Parathyroid adenoma (tissue), 2 donors: ENCODE measurements at regions not wholly inside any gene's neighbourhood (a gene's known extent, or its start where the extent isn't known, plus 50 kb on each side); places are given as distances from the start of the nearest gene placed in this dataset.
A peak's percentile ranks its signal among the peaks of the same experiment; 100 is the strongest.

Source experiments
- H2AFZ ChIP-seq: fragments of 300-600 bp; sonication (generic); one replicate; pipeline ENCODE4 v1.7.0; 2017; ENCODE audit warnings: antibody characterized with exemption, mild to moderate bottlenecking
- H3K27ac ChIP-seq: fragments of 300-600 bp; sonication (generic); one replicate; pipeline ENCODE4 v1.7.0; 2017
- H3K27me3 ChIP-seq: fragments of 300-600 bp; sonication (generic); one replicate; pipeline ENCODE4 v1.7.0; 2017; ENCODE audit warnings: low read length; ENCODE audit not compliant: control insufficient read depth, insufficient read depth
- H3K36me3 ChIP-seq: fragments of 300-600 bp; sonication (generic); one replicate; pipeline ENCODE4 v1.7.0; 2017; ENCODE audit warnings: low read length; ENCODE audit not compliant: control insufficient read depth, insufficient read depth
- H3K4me1 ChIP-seq: fragments of 300-600 bp; sonication (generic); one replicate; pipeline ENCODE4 v1.7.0; 2017; ENCODE audit warnings: control low read depth
- H3K4me2 ChIP-seq: fragments of 300-600 bp; sonication (generic); one replicate; pipeline ENCODE4 v1.7.0; 2017; ENCODE audit warnings: low read length
- H3K4me3 ChIP-seq: fragments of 300-600 bp; sonication (generic); one replicate; pipeline ENCODE4 v1.7.0; 2017; ENCODE audit warnings: low read depth, low read length
- H3K79me2 ChIP-seq: fragments of 300-600 bp; sonication (generic); one replicate; pipeline ENCODE4 v1.7.0; 2017; ENCODE audit warnings: control low read depth
- H3K9ac ChIP-seq: fragments of 300-600 bp; sonication (generic); one replicate; pipeline ENCODE4 v1.7.0; 2017; ENCODE audit warnings: mild to moderate bottlenecking
- H3K9me3 ChIP-seq: fragments of 300-600 bp; sonication (generic); one replicate; pipeline ENCODE4 v1.7.0; 2017; ENCODE audit warnings: low read length; ENCODE audit not compliant: control insufficient read depth
- CTCF ChIP-seq: fragments of 300-600 bp; sonication (generic); IDR thresholded peaks from one replicate; pipeline ENCODE4 v1.7.0; 2017; ENCODE audit warnings: antibody characterized with exemption, mild to moderate bottlenecking
- donor health status: primary hyperparathyroidism.

DNA sequence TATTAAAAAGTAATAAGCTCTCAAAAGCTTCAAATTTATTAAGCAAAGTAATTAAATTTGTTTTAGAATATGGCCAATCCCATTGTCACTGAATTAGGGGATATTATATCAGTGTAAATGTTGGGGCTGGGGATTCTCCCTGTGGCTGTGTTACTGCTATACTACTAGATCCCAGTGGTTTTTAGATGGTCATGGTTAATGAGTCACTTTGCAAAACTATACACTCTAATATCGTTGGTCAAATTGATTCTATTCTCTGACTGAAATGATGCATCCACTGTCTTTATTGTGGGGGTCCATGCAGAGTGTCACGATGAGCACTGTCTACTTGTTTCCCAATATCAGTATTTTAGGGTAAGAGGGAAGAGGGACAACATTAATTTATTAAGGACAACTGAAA, 336.9 kb upstream of the PREP start:
- no peaks in the 10 kb centered on the region for H3K79me2 ChIP-seq
- H2AFZ ChIP-seq, result no peak overlapping the region
- H3K36me3 ChIP-seq, result no peaks in the 10 kb centered on the region
- H3K27ac ChIP-seq, result no peak overlapping the region
- H3K9me3 ChIP-seq, result no peaks in the 10 kb centered on the region
- no peaks in the 10 kb centered on the region for H3K27me3 ChIP-seq
- TF ChIP-seq CTCF, result no peak
- H3K9ac ChIP-seq, result no peak overlapping the region
- H3K4me1 ChIP-seq, result no peaks in the 10 kb centered on the region
- no peak overlapping the region for H3K4me2 ChIP-seq
- H3K4me3 ChIP-seq, result no peak overlapping the region

DNA sequence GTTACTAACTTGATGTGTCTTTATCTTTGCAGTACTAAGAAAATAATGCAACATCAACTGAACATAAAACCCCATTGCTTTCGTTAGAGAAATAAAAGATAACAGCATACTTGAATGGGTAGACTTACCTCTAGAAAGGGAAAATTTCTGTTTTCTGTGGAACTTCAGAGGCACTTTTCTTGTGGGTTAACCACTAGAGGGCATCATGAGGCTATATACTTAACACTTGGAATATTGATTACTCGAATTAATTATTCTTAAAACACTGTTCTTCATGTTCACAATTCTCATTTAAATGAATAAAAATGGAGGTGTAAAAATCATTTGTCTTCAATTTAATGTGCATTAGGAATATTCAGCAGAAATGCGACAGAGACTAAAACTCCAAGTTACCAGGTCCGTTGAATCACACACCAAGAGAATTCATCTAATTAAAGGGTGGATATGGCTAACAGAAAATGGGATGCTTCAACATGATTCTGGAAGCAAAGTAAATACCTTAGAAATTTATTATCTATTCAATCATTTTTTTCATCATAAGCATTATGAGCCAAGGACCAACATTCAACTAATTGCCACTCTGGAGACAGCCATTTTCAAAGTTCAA, 330.8 kb upstream of the PREP start:
- H3K36me3 ChIP-seq, result no peaks in the 10 kb centered on the region
- TF ChIP-seq CTCF, result peak; percentile 38
- no peak overlapping the region for H3K4me3 ChIP-seq
- H3K4me1 ChIP-seq, result no peaks in the 10 kb centered on the region
- H3K9ac ChIP-seq, result no peak overlapping the region
- no peak overlapping the region for H2AFZ ChIP-seq
- no peaks in the 10 kb centered on the region for H3K79me2 ChIP-seq
- H3K27ac ChIP-seq, result no peak overlapping the region
- no peak overlapping the region for H3K4me2 ChIP-seq
- H3K9me3 ChIP-seq, result no peaks in the 10 kb centered on the region
- H3K27me3 ChIP-seq, result no peaks in the 10 kb centered on the region

- H3K9ac ChIP-seq, result no peak overlapping the region
- H3K27me3 ChIP-seq, result no peaks in the 10 kb centered on the region
- no peaks in the 10 kb centered on the region for H3K79me2 ChIP-seq
- no peaks in the 10 kb centered on the region for H3K4me1 ChIP-seq
- no peaks in the 10 kb centered on the region for H3K36me3 ChIP-seq
- no peak overlapping the region for H2AFZ ChIP-seq
- no peak overlapping the region for H3K4me3 ChIP-seq
- TF ChIP-seq CTCF, result no peak
- no peaks in the 10 kb centered on the region for H3K9me3 ChIP-seq
- no peak overlapping the region for H3K4me2 ChIP-seq
- no peak overlapping the region for H3K27ac ChIP-seq
Observed at GRCh38 chr6:105728995-105729394, 326.1 kb upstream of the PREP start.

DNA sequence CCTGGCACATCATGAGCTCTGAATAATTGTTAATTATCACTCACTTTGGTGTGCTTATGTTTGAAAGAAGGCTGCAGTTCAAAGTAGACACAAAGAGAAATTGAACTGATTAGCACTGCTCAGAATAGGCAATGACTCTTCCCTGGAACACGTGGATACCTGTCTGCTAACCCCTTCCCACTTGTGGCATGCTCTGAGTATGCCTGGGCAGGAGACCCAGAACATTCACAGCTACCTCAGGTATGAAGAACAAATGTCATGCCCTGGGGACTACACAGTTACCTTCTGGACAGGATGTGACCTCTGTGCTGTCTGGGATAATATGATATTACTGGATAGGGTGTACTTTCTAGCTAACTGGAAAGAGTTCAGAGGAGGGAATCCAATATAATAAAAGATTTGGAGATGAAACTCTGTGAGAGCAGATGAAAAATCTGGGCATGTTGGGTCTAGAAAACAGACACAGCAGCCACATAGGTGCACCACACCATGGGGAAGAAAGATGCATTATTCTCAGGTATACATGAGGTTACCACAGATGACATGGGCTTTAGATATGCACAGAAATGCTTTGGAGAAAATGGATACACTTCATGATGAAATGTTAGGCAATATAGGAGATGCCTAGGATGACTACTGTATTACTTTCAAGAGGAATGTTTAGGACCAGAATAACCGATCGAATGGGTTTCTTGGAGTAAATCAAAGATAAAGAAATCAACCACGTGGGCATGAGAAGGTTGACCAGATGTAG, 324.2 kb upstream of the PREP start:
- Histone ChIP-seq H3K27ac (no peak overlapping the region), H3K79me2 (no peaks in the 10 kb centered on the region), H2AFZ (no peak overlapping the region), H3K4me1 (no peaks in the 10 kb centered on the region), H3K4me3 (no peak overlapping the region), H3K27me3 (no peaks in the 10 kb centered on the region), H3K36me3 (no peaks in the 10 kb centered on the region), H3K9me3 (no peaks in the 10 kb centered on the region), H3K4me2 (no peak overlapping the region), H3K9ac (no peak overlapping the region)
- no peak for TF ChIP-seq CTCF

DNA sequence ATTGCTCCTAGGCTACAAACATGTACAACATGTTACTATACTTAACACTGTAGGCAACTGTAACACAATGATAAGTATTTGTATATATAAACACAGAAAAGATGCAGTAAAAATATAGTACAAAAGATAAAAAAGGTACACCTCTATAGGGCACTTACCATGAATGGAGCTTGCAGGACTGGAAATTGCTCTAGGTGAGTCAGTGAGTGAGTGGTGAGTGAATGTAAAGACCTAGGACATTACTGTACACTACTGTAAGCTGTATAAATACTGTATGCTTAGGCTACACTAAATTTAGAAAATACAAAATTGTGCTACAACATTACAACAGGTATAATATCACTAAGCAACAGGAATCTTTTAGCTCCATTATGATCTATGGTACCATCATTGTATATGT, 312.0 kb upstream of the PREP start:
- Histone ChIP-seq H3K9ac (no peak overlapping the region), H3K4me1 (no peaks in the 10 kb centered on the region), H3K27ac (no peak overlapping the region), H3K79me2 (no peaks in the 10 kb centered on the region), H3K27me3 (no peaks in the 10 kb centered on the region), H2AFZ (no peak overlapping the region), H3K36me3 (no peaks in the 10 kb centered on the region), H3K4me3 (no peak overlapping the region), H3K4me2 (no peak overlapping the region), H3K9me3 (no peaks in the 10 kb centered on the region)
- no peak for TF ChIP-seq CTCF
